ENCODE measurements at regions not wholly inside any gene's neighbourhood (a gene's known extent, or its start where the extent isn't known, plus 50 kb on each side); places are given as distances from the start of the nearest gene placed in this dataset.
"Not testable (repeated sequence)": the region's sequence is repeated elsewhere in the genome, so short reads cannot be mapped to it uniquely, and the experiment has no call there.

DNA sequence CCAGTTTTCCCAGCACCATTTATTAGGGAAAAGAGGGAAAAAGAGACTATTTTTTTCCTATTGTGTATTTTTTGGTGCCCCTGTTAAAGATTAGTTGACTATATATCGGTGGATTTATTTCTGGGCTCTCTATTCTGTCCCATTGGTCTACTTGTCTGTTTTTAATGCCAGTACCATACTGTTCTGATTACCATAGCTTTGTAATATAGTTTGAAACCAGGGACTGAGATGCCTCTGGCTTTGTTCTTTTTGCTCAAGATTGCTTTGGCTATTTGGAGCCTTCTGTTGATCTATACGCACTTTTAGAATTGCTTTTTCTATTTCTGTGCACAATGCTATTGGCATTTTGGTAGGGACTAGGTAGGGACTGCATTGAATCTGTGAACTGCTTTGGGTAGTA lies 151.7 kb downstream of the ADCYAP1 start:
- no peak overlapping the region for H3K4me3 ChIP-seq (ENCODE audit: low read length)
- DNase-seq (ENCODE audit: low read depth), result no peak
- TF ChIP-seq, protein P1, sequence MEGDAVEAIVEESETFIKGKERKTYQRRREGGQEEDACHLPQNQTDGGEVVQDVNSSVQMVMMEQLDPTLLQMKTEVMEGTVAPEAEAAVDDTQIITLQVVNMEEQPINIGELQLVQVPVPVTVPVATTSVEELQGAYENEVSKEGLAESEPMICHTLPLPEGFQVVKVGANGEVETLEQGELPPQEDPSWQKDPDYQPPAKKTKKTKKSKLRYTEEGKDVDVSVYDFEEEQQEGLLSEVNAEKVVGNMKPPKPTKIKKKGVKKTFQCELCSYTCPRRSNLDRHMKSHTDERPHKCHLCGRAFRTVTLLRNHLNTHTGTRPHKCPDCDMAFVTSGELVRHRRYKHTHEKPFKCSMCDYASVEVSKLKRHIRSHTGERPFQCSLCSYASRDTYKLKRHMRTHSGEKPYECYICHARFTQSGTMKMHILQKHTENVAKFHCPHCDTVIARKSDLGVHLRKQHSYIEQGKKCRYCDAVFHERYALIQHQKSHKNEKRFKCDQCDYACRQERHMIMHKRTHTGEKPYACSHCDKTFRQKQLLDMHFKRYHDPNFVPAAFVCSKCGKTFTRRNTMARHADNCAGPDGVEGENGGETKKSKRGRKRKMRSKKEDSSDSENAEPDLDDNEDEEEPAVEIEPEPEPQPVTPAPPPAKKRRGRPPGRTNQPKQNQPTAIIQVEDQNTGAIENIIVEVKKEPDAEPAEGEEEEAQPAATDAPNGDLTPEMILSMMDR (conservative IDR thresholded peaks at IDR 0.05; ENCODE audit: low read length), result no peak

DNA sequence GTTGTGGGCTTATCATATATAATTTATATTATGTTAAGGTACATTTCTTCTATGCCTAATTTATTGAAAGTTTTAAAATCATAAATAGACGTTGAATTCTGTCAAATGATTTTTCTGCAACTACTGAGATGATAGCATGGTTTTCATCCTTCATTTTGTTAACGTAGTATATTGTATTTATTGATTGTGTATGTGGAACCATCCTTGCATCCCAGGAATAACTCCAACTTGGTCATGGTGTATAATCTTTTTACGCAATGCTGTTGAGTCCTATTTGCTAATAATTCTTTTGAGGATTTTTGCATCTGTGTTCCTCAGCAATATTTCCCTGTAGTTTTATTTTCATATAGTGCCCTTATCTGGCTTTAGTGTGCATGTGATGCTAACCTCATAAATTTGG lies 152.7 kb downstream of the ADCYAP1 start:
- TF ChIP-seq, protein P1 (conservative IDR thresholded peaks at IDR 0.05; ENCODE audit: low read length), result no peak
- DNase-seq (ENCODE audit: low read depth), result no peak
- H3K4me3 ChIP-seq (ENCODE audit: low read length), result no peak overlapping the region

DNA sequence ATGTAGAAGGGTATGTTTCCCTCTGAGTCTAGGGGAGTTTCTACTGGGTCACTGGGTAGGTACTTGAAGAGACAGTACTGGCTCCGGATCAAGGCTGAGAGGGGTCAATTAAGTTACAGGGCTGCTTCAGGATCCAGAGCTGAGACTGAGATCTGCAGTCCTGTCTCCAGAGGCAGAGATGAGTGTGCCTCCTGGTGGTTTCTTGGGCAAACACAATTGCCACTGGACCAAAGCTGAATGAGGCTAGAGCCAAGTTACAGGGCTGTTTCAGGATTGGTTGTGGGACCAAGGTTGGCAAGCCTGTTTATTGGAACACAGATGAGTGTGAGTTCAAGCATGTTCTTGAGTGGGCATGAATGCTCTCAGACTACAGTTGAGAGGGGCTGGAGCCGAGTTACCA lies 157.9 kb downstream of the ADCYAP1 start:
- no peak overlapping the region for H3K4me3 ChIP-seq (ENCODE audit: low read length)
- DNase-seq (ENCODE audit: low read depth), result peak; percentile 2
- TF ChIP-seq, protein P1 (conservative IDR thresholded peaks at IDR 0.05; ENCODE audit: low read length), result peak; percentile 34

DNA sequence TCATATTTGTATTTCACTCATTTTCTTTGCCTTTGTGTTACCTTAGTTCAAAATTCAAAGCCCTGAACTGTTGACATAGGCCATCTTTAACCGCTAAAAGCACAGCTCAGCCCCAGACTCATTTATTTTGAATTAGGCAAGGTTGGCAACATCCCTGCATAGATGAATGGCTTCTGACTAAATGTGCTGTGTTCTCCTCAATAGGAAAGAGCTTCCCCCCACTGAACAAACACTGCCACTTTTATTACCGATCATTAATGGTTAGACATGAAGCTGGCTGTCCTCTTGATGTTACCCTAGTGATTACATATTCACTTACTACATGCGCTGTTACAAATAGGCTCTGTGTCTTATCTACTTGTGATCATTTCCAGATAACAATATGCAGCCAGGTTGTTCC lies 170.7 kb downstream of the ADCYAP1 start:
- TF ChIP-seq, protein P1 (conservative IDR thresholded peaks at IDR 0.05; ENCODE audit: low read length), result no peak
- DNase-seq (ENCODE audit: low read depth), result no peak
- H3K4me3 ChIP-seq (ENCODE audit: low read length), result no peak overlapping the region

DNA sequence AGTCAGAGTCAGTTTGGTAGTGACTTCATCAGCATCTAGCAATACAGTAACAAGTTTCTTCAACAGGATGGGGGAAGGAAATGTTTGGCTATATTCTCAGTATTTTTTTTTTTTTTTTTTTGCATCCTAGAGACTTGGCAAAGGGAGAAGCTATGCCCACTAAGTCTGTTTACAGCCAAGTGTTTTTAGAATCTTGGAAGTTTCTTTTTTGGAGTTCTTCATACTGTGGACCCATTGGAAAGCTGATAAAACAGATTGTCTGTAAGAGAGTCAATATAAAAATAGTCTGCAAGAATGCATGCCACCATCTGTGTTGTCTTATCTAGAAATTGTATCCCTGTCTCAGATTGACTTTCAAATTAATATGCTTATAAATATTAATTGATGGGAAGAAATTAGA lies 171.2 kb downstream of the ADCYAP1 start:
- no peak overlapping the region for H3K4me3 ChIP-seq (ENCODE audit: low read length)
- no peak for DNase-seq (ENCODE audit: low read depth)
- TF ChIP-seq, protein P1 (conservative IDR thresholded peaks at IDR 0.05; ENCODE audit: low read length), result no peak

DNA sequence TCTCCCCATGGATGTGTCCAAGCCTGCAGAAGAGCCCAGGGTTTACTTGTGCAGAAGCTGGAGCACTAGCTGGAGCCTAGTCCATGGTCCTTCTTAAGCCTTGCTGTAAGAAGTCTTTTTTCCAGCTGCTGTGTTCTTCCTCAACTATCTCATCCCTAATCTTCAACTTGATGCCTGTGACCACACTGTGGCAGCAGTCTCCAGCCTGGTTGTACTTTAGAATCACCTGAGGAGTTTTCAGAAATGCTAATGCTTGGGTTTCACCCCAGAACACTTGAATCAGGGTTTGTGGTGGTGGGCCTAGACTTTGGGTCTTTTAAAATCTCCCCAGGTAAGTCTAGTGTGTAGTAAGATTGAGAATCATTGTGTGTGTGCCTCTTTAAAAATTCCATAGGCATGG lies 173.6 kb downstream of the ADCYAP1 start:
- no peak overlapping the region for H3K4me3 ChIP-seq (ENCODE audit: low read length)
- no peak for DNase-seq (ENCODE audit: low read depth)
- TF ChIP-seq, protein P1 (conservative IDR thresholded peaks at IDR 0.05; ENCODE audit: low read length), result no peak

DNA sequence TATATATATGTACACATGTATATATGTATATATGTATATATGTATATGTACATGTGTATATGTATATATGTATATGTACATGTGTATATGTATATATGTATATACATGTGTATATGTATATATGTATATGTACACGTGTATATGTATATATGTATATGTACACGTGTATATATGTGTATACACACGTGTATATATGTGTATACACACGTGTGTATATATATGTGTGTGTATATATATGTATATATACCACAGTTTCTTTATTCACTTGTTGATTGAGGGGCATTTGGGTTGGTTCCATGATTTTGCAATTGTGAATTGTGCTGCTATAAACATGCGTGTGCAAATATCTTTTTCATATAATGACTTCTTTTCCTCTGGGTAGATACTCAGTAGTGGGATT lies 179.0 kb downstream of the ADCYAP1 start:
- H3K4me3 ChIP-seq (ENCODE audit: low read length), result not testable (repeated sequence)

DNA sequence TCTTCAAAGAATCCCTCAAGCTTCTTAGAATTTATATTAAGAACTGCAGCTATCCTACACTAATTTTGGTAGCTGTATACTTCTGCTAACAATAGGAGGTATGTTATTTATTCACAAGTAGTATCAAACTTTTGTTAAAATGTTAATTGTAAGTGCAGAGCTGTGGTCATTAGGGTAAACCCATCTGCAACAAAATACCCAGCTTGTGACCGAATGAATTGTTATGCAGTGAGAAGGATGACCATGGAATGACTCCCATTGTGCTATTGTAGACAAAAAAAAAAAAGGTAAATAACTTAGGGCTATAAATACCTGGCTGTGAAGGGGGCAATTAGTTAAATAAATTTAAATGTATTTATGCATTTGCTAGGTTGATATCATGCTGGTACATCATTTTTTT lies 186.1 kb downstream of the ADCYAP1 start:
- TF ChIP-seq, protein P1 (conservative IDR thresholded peaks at IDR 0.05; ENCODE audit: low read length), result no peak
- no peak overlapping the region for H3K4me3 ChIP-seq (ENCODE audit: low read length)
- no peak for DNase-seq (ENCODE audit: low read depth)

More for the DNA sequence above, 179.0 kb downstream of the ADCYAP1 start:
- DNase-seq (ENCODE audit: low read depth), result not testable (repeated sequence)

Data from AG10803 (cell line).